H1 (cell line): ENCODE measurements at regions not wholly inside any gene's neighbourhood (a gene's known extent, or its start where the extent isn't known, plus 50 kb on each side); places are given as distances from the start of the nearest gene placed in this dataset.

Experiments used
- BACH1 ChIP-seq: IDR thresholded peaks from 2 replicates; pipeline ENCODE4 v1.6.1; 2012; ENCODE audit warnings: low read length, improper control_type of control experiment
- GTF2F1 ChIP-seq: IDR thresholded peaks from 2 replicates; pipeline ENCODE4 v1.6.1; 2012; ENCODE audit warnings: low read depth, low read length, improper control_type of control experiment, borderline replicate concordance
- RBBP5 ChIP-seq: IDR thresholded peaks from 2 replicates; pipeline ENCODE4 v1.7.1; 2012; ENCODE audit warnings: low read depth, mild to moderate bottlenecking, inconsistent platforms, low read length, moderate library complexity, borderline replicate concordance
- RNF2 ChIP-seq: fragments of 200-900, 300-1000 bp; sonication (generic); IDR thresholded peaks from 2 replicates; pipeline ENCODE4 v1.7.1; 2016; ENCODE audit warnings: borderline replicate concordance, low read depth, mild to moderate bottlenecking, antibody characterized with exemption, low read length; ENCODE audit not compliant: poor library complexity, severe bottlenecking; ENCODE audit errors: missing control alignments
- SUZ12 ChIP-seq: fragments of 200-600 bp; sonication (generic); IDR thresholded peaks from 2 replicates; pipeline ENCODE4 v1.6.1; 2012; ENCODE audit warnings: mild to moderate bottlenecking, inconsistent platforms, low read length, moderate library complexity, mixed read lengths
- TF ChIP-seq, protein P1 (sequence below): fragments of 300-600 bp; sonication (generic); IDR thresholded peaks from 2 replicates; pipeline ENCODE4 v1.7.1; 2012; ENCODE audit warnings: low read length, moderate library complexity, mild to moderate bottlenecking, inconsistent platforms; ENCODE audit not compliant: insufficient replicate concordance
- TF ChIP-seq, protein P2 (sequence below), 3 experiments: IDR thresholded peaks; 1 replicate in 2 of 3; 2 replicates in 1 of 3; pipeline versions ENCODE4 v1.5.1 to v1.6.1; 2011; ENCODE audit warnings: low read length in 3 of 3, mild to moderate bottlenecking in 3 of 3, inconsistent platforms in 2 of 3, low read depth in 1 of 3, moderate library complexity in 1 of 3; ENCODE audit not compliant: insufficient read depth in 1 of 3; ENCODE audit errors: control extremely low read depth in 1 of 3

DNA sequence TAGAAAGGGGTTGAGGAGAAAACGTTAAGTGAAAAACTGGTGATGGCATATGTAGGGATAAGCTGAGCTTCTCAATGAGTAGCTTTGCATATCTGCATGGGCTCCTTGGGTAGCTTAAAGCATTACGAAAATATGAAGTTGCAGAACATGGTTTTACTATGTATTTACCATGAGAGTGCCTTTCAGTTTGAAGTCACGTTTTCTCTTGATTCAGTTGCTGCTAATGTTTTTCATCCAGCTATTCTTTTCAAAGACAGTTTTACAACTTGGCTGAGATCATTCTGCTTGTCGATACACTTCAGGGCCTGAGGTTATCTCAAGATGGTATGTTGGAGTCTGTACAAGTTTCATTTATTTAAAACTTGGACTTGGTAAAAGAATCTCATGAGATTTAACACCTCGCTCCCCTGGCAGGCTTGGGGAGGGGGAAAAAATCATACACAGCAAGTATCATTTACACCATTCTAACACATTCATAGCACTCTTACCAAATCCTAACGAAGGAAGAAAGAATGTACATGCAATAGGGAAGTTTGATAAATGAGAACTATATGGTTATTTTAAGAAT is 103.3 kb upstream of the CMC1 start (continued):
- TF ChIP-seq, protein P1, sequence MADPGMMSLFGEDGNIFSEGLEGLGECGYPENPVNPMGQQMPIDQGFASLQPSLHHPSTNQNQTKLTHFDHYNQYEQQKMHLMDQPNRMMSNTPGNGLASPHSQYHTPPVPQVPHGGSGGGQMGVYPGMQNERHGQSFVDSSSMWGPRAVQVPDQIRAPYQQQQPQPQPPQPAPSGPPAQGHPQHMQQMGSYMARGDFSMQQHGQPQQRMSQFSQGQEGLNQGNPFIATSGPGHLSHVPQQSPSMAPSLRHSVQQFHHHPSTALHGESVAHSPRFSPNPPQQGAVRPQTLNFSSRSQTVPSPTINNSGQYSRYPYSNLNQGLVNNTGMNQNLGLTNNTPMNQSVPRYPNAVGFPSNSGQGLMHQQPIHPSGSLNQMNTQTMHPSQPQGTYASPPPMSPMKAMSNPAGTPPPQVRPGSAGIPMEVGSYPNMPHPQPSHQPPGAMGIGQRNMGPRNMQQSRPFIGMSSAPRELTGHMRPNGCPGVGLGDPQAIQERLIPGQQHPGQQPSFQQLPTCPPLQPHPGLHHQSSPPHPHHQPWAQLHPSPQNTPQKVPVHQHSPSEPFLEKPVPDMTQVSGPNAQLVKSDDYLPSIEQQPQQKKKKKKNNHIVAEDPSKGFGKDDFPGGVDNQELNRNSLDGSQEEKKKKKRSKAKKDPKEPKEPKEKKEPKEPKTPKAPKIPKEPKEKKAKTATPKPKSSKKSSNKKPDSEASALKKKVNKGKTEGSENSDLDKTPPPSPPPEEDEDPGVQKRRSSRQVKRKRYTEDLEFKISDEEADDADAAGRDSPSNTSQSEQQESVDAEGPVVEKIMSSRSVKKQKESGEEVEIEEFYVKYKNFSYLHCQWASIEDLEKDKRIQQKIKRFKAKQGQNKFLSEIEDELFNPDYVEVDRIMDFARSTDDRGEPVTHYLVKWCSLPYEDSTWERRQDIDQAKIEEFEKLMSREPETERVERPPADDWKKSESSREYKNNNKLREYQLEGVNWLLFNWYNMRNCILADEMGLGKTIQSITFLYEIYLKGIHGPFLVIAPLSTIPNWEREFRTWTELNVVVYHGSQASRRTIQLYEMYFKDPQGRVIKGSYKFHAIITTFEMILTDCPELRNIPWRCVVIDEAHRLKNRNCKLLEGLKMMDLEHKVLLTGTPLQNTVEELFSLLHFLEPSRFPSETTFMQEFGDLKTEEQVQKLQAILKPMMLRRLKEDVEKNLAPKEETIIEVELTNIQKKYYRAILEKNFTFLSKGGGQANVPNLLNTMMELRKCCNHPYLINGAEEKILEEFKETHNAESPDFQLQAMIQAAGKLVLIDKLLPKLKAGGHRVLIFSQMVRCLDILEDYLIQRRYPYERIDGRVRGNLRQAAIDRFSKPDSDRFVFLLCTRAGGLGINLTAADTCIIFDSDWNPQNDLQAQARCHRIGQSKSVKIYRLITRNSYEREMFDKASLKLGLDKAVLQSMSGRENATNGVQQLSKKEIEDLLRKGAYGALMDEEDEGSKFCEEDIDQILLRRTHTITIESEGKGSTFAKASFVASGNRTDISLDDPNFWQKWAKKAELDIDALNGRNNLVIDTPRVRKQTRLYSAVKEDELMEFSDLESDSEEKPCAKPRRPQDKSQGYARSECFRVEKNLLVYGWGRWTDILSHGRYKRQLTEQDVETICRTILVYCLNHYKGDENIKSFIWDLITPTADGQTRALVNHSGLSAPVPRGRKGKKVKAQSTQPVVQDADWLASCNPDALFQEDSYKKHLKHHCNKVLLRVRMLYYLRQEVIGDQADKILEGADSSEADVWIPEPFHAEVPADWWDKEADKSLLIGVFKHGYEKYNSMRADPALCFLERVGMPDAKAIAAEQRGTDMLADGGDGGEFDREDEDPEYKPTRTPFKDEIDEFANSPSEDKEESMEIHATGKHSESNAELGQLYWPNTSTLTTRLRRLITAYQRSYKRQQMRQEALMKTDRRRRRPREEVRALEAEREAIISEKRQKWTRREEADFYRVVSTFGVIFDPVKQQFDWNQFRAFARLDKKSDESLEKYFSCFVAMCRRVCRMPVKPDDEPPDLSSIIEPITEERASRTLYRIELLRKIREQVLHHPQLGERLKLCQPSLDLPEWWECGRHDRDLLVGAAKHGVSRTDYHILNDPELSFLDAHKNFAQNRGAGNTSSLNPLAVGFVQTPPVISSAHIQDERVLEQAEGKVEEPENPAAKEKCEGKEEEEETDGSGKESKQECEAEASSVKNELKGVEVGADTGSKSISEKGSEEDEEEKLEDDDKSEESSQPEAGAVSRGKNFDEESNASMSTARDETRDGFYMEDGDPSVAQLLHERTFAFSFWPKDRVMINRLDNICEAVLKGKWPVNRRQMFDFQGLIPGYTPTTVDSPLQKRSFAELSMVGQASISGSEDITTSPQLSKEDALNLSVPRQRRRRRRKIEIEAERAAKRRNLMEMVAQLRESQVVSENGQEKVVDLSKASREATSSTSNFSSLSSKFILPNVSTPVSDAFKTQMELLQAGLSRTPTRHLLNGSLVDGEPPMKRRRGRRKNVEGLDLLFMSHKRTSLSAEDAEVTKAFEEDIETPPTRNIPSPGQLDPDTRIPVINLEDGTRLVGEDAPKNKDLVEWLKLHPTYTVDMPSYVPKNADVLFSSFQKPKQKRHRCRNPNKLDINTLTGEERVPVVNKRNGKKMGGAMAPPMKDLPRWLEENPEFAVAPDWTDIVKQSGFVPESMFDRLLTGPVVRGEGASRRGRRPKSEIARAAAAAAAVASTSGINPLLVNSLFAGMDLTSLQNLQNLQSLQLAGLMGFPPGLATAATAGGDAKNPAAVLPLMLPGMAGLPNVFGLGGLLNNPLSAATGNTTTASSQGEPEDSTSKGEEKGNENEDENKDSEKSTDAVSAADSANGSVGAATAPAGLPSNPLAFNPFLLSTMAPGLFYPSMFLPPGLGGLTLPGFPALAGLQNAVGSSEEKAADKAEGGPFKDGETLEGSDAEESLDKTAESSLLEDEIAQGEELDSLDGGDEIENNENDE, result no peak
- no peak for TF ChIP-seq SUZ12
- no peak for TF ChIP-seq RNF2
- TF ChIP-seq RBBP5, result no peak
- TF ChIP-seq, protein P2, sequence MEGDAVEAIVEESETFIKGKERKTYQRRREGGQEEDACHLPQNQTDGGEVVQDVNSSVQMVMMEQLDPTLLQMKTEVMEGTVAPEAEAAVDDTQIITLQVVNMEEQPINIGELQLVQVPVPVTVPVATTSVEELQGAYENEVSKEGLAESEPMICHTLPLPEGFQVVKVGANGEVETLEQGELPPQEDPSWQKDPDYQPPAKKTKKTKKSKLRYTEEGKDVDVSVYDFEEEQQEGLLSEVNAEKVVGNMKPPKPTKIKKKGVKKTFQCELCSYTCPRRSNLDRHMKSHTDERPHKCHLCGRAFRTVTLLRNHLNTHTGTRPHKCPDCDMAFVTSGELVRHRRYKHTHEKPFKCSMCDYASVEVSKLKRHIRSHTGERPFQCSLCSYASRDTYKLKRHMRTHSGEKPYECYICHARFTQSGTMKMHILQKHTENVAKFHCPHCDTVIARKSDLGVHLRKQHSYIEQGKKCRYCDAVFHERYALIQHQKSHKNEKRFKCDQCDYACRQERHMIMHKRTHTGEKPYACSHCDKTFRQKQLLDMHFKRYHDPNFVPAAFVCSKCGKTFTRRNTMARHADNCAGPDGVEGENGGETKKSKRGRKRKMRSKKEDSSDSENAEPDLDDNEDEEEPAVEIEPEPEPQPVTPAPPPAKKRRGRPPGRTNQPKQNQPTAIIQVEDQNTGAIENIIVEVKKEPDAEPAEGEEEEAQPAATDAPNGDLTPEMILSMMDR (IDR thresholded peaks at IDR 0.05; ENCODE audit: control extremely low read depth in 1 of 3, insufficient read depth in 1 of 3, low read depth in 1 of 3, low read length in 3 of 3), result no peak
- no peak for TF ChIP-seq BACH1
- TF ChIP-seq GTF2F1, result no peak
